ENCODE measurements at regions not wholly inside any gene's neighbourhood (a gene's known extent, or its start where the extent isn't known, plus 50 kb on each side); places are given as distances from the start of the nearest gene placed in this dataset.

GRCh38 chr14:84850595-84850994, 679.3 kb upstream of the FLRT2 start:
- Histone ChIP-seq H3K27me3 (no peaks in the 10 kb centered on the region), H3K36me3 (no peaks in the 10 kb centered on the region), H4K20me1 (no peaks in the 10 kb centered on the region), H3K27ac (no peak overlapping the region), H3K9me3 (replicated peaks in 1 of 11) (no peaks in the 10 kb centered on the region), H3K9ac (no peak overlapping the region), H3K4me3 (no peak overlapping the region), H3K4me1 (peaks cover 0 to 8% (median 0%) of the 10 kb centered on the region in 10 experiments; a peak in 1 of 20 replicates), H3K4me2 (no peak overlapping the region)
- no peak for TF ChIP-seq Cebpa-rat (IDR thresholded peaks at IDR 0.05)

- no peaks in the 10 kb centered on the region for H3K36me3 ChIP-seq
- H3K27ac ChIP-seq = no peak overlapping the region
- no peak for TF ChIP-seq Cebpa-rat (IDR thresholded peaks at IDR 0.05)
- H3K9ac ChIP-seq = no peak overlapping the region
- no peaks in the 10 kb centered on the region for H3K4me1 ChIP-seq
- no peak overlapping the region for H3K4me2 ChIP-seq
- H3K9me3 ChIP-seq (replicated peaks in 1 of 11) = no peaks in the 10 kb centered on the region
- H3K4me3 ChIP-seq = no peak overlapping the region
- no peaks in the 10 kb centered on the region for H3K27me3 ChIP-seq
- H4K20me1 ChIP-seq = no peaks in the 10 kb centered on the region
These were observed 673.0 kb upstream of the FLRT2 start for GRCh38 chr14:84856751-84857534.

GRCh38 chr14:84857571-84857970, 672.4 kb upstream of the FLRT2 start:
- TF ChIP-seq Cebpa-rat (IDR thresholded peaks at IDR 0.05) = no peak
- H3K4me2 ChIP-seq = no peak overlapping the region
- H3K9ac ChIP-seq = no peak overlapping the region

GRCh38 chr14:84859116-84859515, 670.8 kb upstream of the FLRT2 start:
- Histone ChIP-seq H3K9ac (no peak overlapping the region), H3K27ac (no peak overlapping the region), H3K4me2 (no peak overlapping the region), H3K4me1 (no peaks in the 10 kb centered on the region), H3K36me3 (no peaks in the 10 kb centered on the region), H3K4me3 (no peak overlapping the region), H4K20me1 (no peaks in the 10 kb centered on the region), H3K9me3 (replicated peaks in 1 of 11) (no peaks in the 10 kb centered on the region), H3K27me3 (no peaks in the 10 kb centered on the region)
- no peak for TF ChIP-seq Cebpa-rat (IDR thresholded peaks at IDR 0.05)

More at GRCh38 chr14:84857571-84857970, 672.4 kb upstream of the FLRT2 start:
- no peaks in the 10 kb centered on the region for H3K36me3 ChIP-seq
- H3K9me3 ChIP-seq (replicated peaks in 1 of 11) = no peaks in the 10 kb centered on the region
- H3K4me3 ChIP-seq = no peak overlapping the region
- H3K4me1 ChIP-seq = no peaks in the 10 kb centered on the region
- no peaks in the 10 kb centered on the region for H4K20me1 ChIP-seq
- no peaks in the 10 kb centered on the region for H3K27me3 ChIP-seq
- H3K27ac ChIP-seq = no peak overlapping the region

- Histone ChIP-seq H3K4me1 (no peaks in the 10 kb centered on the region), H3K36me3 (no peaks in the 10 kb centered on the region), H3K9me3 (replicated peaks in 1 of 11) (no peaks in the 10 kb centered on the region), H4K20me1 (no peaks in the 10 kb centered on the region), H3K4me2 (no peak overlapping the region), H3K27me3 (no peaks in the 10 kb centered on the region), H3K9ac (no peak overlapping the region), H3K4me3 (no peak overlapping the region), H3K27ac (no peak overlapping the region)
- no peak for TF ChIP-seq Cebpa-rat (IDR thresholded peaks at IDR 0.05)
These were observed 665.2 kb upstream of the FLRT2 start for GRCh38 chr14:84864548-84865271.

- Histone ChIP-seq H3K27ac (no peak overlapping the region), H3K4me2 (no peak overlapping the region), H3K9me3 (replicated peaks in 1 of 11) (no peaks in the 10 kb centered on the region), H4K20me1 (no peaks in the 10 kb centered on the region), H3K27me3 (no peaks in the 10 kb centered on the region), H3K36me3 (no peaks in the 10 kb centered on the region), H3K4me1 (no peaks in the 10 kb centered on the region), H3K4me3 (no peak overlapping the region), H3K9ac (no peak overlapping the region)
- TF ChIP-seq Cebpa-rat (IDR thresholded peaks at IDR 0.05) = no peak
These were observed 658.2 kb upstream of the FLRT2 start for GRCh38 chr14:84871734-84872133.

GRCh38 chr14:84874436-84874835, 655.5 kb upstream of the FLRT2 start:
- H3K4me3 ChIP-seq = no peak overlapping the region
- H3K9me3 ChIP-seq (replicated peaks in 1 of 11) = no peaks in the 10 kb centered on the region

GRCh38 chr14:84877061-84877460, 652.9 kb upstream of the FLRT2 start:
- Histone ChIP-seq H3K4me2 (no peak overlapping the region), H3K27ac (no peak overlapping the region), H4K20me1 (no peaks in the 10 kb centered on the region), H3K9ac (no peak overlapping the region), H3K4me1 (no peaks in the 10 kb centered on the region), H3K9me3 (replicated peaks in 1 of 11) (no peaks in the 10 kb centered on the region), H3K36me3 (no peaks in the 10 kb centered on the region), H3K4me3 (no peak overlapping the region), H3K27me3 (no peaks in the 10 kb centered on the region)
- no peak for TF ChIP-seq Cebpa-rat (IDR thresholded peaks at IDR 0.05)

More at GRCh38 chr14:84874436-84874835, 655.5 kb upstream of the FLRT2 start:
- no peak for TF ChIP-seq Cebpa-rat (IDR thresholded peaks at IDR 0.05)
- Histone ChIP-seq H3K4me1 (no peaks in the 10 kb centered on the region), H3K27ac (no peak overlapping the region), H3K36me3 (no peaks in the 10 kb centered on the region), H3K9ac (no peak overlapping the region), H3K4me2 (no peak overlapping the region), H3K27me3 (no peaks in the 10 kb centered on the region), H4K20me1 (no peaks in the 10 kb centered on the region)

GRCh38 chr14:84882830-84883229, 647.1 kb upstream of the FLRT2 start:
- no peak for TF ChIP-seq Cebpa-rat (IDR thresholded peaks at IDR 0.05)

GRCh38 chr14:84885061-84885460, 644.9 kb upstream of the FLRT2 start:
- no peaks in the 10 kb centered on the region for H3K36me3 ChIP-seq
- H3K27ac ChIP-seq = no peak overlapping the region
- no peak overlapping the region for H3K4me3 ChIP-seq
- no peak for TF ChIP-seq Cebpa-rat (IDR thresholded peaks at IDR 0.05)
- H4K20me1 ChIP-seq = no peaks in the 10 kb centered on the region
- H3K9me3 ChIP-seq (replicated peaks in 1 of 11) = peaks cover 0 to 6% (median 3%) of the 10 kb centered on the region in 11 experiments; a peak in 2 of 22 replicates
- H3K4me1 ChIP-seq = no peaks in the 10 kb centered on the region
- H3K27me3 ChIP-seq = no peaks in the 10 kb centered on the region
- no peak overlapping the region for H3K9ac ChIP-seq
- H3K4me2 ChIP-seq = no peak overlapping the region

More at GRCh38 chr14:84882830-84883229, 647.1 kb upstream of the FLRT2 start:
- Histone ChIP-seq H3K4me2 (no peak overlapping the region), H3K9ac (no peak overlapping the region), H3K4me1 (no peaks in the 10 kb centered on the region), H3K27ac (no peak overlapping the region), H3K36me3 (no peaks in the 10 kb centered on the region), H3K27me3 (no peaks in the 10 kb centered on the region), H4K20me1 (no peaks in the 10 kb centered on the region), H3K9me3 (replicated peaks in 1 of 11) (peaks cover 0 to 6% (median 3%) of the 10 kb centered on the region in 11 experiments; a peak in 2 of 22 replicates), H3K4me3 (no peak overlapping the region)

Measured in BLaER1 treated with 17β-estradiol and CSF1 and Interleukin-3, amounts not matched to agents 10 nM and 100 nM (cell line).